B cell (primary cell): ENCODE measurements at regions not wholly inside any gene's neighbourhood (a gene's known extent, or its start where the extent isn't known, plus 50 kb on each side); places are given as distances from the start of the nearest gene placed in this dataset.

Source experiments
- ATAC-seq: fragments of 200-7000 bp; cut with Tn5 transposase; one replicate; pipeline ENCODE4 v1.10.0; 2021; ENCODE audit warnings: low read depth, mild to moderate bottlenecking, moderate number of reproducible peaks, moderate library complexity
- CTCF ChIA-PET: fragments of 350-600 bp; sonication (Branson Sonifier 250); formaldehyde crosslinking; loops from one replicate; lab custom pipeline; 2021; ENCODE audit warnings: antibody characterized with exemption, inconsistent platforms; lab: Charles Lee
- POLR2A ChIA-PET: fragments of 350-600 bp; sonication (Branson Sonifier 250); formaldehyde crosslinking; loops from one replicate; lab custom pipeline; 2021; ENCODE audit warnings: antibody characterized with exemption; lab: Charles Lee
- DNase-seq: peaks from one replicate; pipeline ENCODE4 v3.0.0; 2013
- H2AFZ ChIP-seq: 2 replicates; pipeline ENCODE4 v1.6.1; 2012; ENCODE audit warnings: mild to moderate bottlenecking, low read depth, low read length; ENCODE audit not compliant: insufficient read depth, poor library complexity, severe bottlenecking
- H3K27ac ChIP-seq, 2 donors: 1 replicate in 1 of 2; 2 replicates in 1 of 2; pipeline ENCODE4 v1.5.1; 2012 to 2013; ENCODE audit warnings: low read length in 2 of 2, mild to moderate bottlenecking in 2 of 2, moderate library complexity in 1 of 2
- H3K27me3 ChIP-seq, 4 experiments: fragments of 200-600 bp in 1 of 4; sonication (generic) in 1 of 4; replicated peaks in 1 of 4; 1 replicate in 2 of 4; 2 replicates in 2 of 4; pipeline versions ENCODE4 v1.6.1 to v1.7.0; 2013 to 2016; ENCODE audit warnings: low read length in 3 of 4, mild to moderate bottlenecking in 2 of 4, mixed read lengths in 1 of 4, moderate library complexity in 1 of 4; ENCODE audit not compliant: insufficient read depth in 4 of 4, control insufficient read depth in 3 of 4; ENCODE audit errors: control extremely low read depth in 1 of 4
- H3K36me3 ChIP-seq, 2 experiments: replicated peaks in 1 of 2; 1 replicate in 1 of 2; 2 replicates in 1 of 2; pipeline versions ENCODE4 v1.6.1 to v1.7.1; 2013; ENCODE audit warnings: low read length in 1 of 2; ENCODE audit not compliant: insufficient read depth in 2 of 2, control insufficient read depth in 1 of 2; ENCODE audit errors: control extremely low read depth in 1 of 2, extremely low read depth in 1 of 2
- H3K4me1 ChIP-seq, 2 donors: fragments of 200-600 bp in 1 of 2; sonication (generic) in 1 of 2; 1 replicate in 1 of 2; 2 replicates in 1 of 2; pipeline versions ENCODE4 v1.5.1 to v1.6.1; 2013 to 2017; ENCODE audit warnings: low read length in 2 of 2; ENCODE audit not compliant: control insufficient read depth in 2 of 2, insufficient read depth in 2 of 2
- H3K4me2 ChIP-seq: replicated peaks from 2 replicates; pipeline ENCODE3; 2012; ENCODE audit warnings: mild to moderate bottlenecking, low read depth, low read length; ENCODE audit not compliant: poor library complexity, severe bottlenecking
- H3K4me3 ChIP-seq, 5 experiments: fragments of 200-600 bp in 1 of 5; sonication (generic) in 1 of 5; 1 replicate in 3 of 5; 2 replicates in 2 of 5; pipeline versions ENCODE4 v1.5.1 to v1.7.0; 2011 to 2016; ENCODE audit warnings: low read length in 4 of 5, mild to moderate bottlenecking in 4 of 5, low read depth in 2 of 5, control low read depth in 1 of 5, moderate library complexity in 1 of 5; ENCODE audit not compliant: insufficient read depth in 1 of 5; ENCODE audit errors: control extremely low read depth in 1 of 5, extremely low read depth in 1 of 5
- H3K79me2 ChIP-seq: fragments of 200-600 bp; sonication (generic); one replicate; pipeline ENCODE4 v1.6.0; 2016; ENCODE audit warnings: low read length; ENCODE audit not compliant: control insufficient read depth, insufficient read depth
- H3K9ac ChIP-seq: fragments of 200-600 bp; sonication (generic); 2 replicates; pipeline ENCODE4 v1.6.1; 2017; ENCODE audit warnings: mild to moderate bottlenecking, low read length, moderate library complexity
- H3K9me3 ChIP-seq, 3 donors: one replicate each; pipeline versions ENCODE4 v1.6.1 to v1.7.1; 2013; ENCODE audit warnings: low read length in 2 of 3; ENCODE audit not compliant: control insufficient read depth in 2 of 3, insufficient read depth in 1 of 3; ENCODE audit errors: control extremely low read depth in 1 of 3
- H4K20me1 ChIP-seq: 2 replicates; pipeline ENCODE4 v1.6.0; 2012; ENCODE audit warnings: mild to moderate bottlenecking, low read length; ENCODE audit not compliant: insufficient read depth, control insufficient read depth, poor library complexity, severe bottlenecking
- H3K27ac Mint-ChIP-seq: one replicate; pipeline ENCODE4 v1.8.0; 2021; ENCODE audit warnings: mixed read lengths
- H3K27me3 Mint-ChIP-seq: one replicate; pipeline ENCODE4 v1.8.0; 2021; ENCODE audit warnings: mixed read lengths
- H3K4me1 Mint-ChIP-seq: one replicate; pipeline ENCODE4 v1.8.0; 2021; ENCODE audit warnings: mixed read lengths
- H3K4me3 Mint-ChIP-seq: one replicate; pipeline ENCODE4 v1.8.0; 2021; ENCODE audit warnings: mixed read lengths
- H3K9me3 Mint-ChIP-seq: one replicate; pipeline ENCODE4 v1.8.0; 2022; ENCODE audit warnings: mixed read lengths; ENCODE audit not compliant: insufficient read depth
- EZH2 ChIP-seq: IDR thresholded peaks from 2 replicates; pipeline ENCODE4 v1.6.1; 2012; ENCODE audit warnings: borderline replicate concordance, low read depth, mild to moderate bottlenecking, moderate library complexity, low read length; ENCODE audit not compliant: insufficient read depth, poor library complexity, severe bottlenecking
- WGBS: methylation state at CpG from one replicate; pipeline ENCODE4 v1.1.5; 2013; ENCODE audit warnings: missing lambda C conversion rate; ENCODE audit not compliant: insufficient coverage; 5-methylcytosine and 5-hydroxymethylcytosine counted together
- intact Hi-C: fragments of 100-400 bp; cut with micrococcal nuclease; formaldehyde crosslinking; loops from one replicate; pipeline ENCODE4 v1.10.0; 2022
- TF ChIP-seq, protein P1 (sequence below): fragments of 200-600 bp; IDR thresholded peaks from one replicate; pipeline ENCODE4 v1.8.0; 2022; ENCODE audit warnings: antibody characterized with exemption, mild to moderate bottlenecking

- no peak overlapping the region for H3K27ac Mint-ChIP-seq
- no peak for ATAC-seq
Observed at GRCh38 chr21:37974081-37974480, 57.8 kb upstream of the KCNJ6 start.

DNA sequence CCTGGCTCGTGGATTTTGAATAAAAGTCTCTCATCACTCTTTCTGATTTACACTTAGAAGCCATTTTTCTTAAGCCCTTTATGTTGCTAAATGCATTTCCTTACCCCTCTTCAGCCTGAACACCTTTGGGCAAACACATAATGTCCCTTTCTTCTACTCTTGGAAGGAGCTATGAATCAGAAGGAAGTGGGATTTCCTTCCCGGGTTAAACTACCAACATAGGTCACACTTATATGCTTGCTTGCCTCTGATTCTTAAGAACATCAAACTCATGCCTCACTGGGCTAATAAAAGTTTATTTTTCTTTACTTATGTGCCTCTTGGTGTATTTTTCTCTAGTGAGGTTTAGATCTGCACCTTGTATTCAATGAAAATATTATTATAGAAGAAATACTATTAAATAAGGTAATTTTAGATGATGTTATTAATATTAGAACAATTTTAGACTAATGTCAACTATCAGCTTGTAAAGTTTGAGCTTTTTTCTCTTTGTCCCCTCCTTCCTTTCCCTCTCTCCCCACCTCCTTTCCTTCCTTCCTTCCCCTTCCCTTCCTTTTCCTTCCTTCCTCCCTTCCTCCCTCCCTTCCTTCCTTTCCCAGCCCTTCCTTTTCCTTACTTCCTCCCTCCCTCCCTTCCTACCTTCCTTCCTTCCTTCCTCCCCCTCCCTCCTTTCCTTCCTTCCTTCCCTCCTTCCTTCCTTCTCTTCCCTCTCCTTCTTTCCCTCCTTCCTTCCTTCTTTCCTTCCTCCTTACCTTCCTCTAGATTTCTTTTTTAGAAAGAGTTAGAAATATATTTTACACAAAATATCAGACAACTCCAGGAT is 66.5 kb upstream of the KCNJ6 start:
- POLR2A ChIA-PET: no interaction called here
- Histone ChIP-seq H2AFZ (no peak overlapping the region), H3K9me3 (peaks cover 0 to 3% (median 0%) of the 10 kb centered on the region in 3 donors), H3K4me3 (no peak overlapping the region), H3K27ac (no peak overlapping the region), H3K4me1 (no peaks in the 10 kb centered on the region), H3K9ac (no peak overlapping the region), H3K79me2 (no peaks in the 10 kb centered on the region), H3K27me3 (no peaks in the 10 kb centered on the region), H3K4me2 (no peak overlapping the region), H3K36me3 (no peaks in the 10 kb centered on the region), H4K20me1 (no peaks in the 10 kb centered on the region)
- H3K27ac Mint-ChIP-seq: no peak overlapping the region
- 100% methylated on average over 1 of the region's 2 CpGs for WGBS
- intact Hi-C loops: no loop called here
- H3K27me3 Mint-ChIP-seq: peaks cover 4% of the 10 kb centered on the region
- ATAC-seq: no peak
- no peaks in the 10 kb centered on the region for H3K9me3 Mint-ChIP-seq
- H3K4me3 Mint-ChIP-seq: no peak overlapping the region
- H3K4me1 Mint-ChIP-seq: no peaks in the 10 kb centered on the region
- no peak for TF ChIP-seq EZH2
- TF ChIP-seq, protein P1, sequence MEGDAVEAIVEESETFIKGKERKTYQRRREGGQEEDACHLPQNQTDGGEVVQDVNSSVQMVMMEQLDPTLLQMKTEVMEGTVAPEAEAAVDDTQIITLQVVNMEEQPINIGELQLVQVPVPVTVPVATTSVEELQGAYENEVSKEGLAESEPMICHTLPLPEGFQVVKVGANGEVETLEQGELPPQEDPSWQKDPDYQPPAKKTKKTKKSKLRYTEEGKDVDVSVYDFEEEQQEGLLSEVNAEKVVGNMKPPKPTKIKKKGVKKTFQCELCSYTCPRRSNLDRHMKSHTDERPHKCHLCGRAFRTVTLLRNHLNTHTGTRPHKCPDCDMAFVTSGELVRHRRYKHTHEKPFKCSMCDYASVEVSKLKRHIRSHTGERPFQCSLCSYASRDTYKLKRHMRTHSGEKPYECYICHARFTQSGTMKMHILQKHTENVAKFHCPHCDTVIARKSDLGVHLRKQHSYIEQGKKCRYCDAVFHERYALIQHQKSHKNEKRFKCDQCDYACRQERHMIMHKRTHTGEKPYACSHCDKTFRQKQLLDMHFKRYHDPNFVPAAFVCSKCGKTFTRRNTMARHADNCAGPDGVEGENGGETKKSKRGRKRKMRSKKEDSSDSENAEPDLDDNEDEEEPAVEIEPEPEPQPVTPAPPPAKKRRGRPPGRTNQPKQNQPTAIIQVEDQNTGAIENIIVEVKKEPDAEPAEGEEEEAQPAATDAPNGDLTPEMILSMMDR: no peak
- DNase-seq: no peak
- CTCF ChIA-PET: no interaction called here

More at GRCh38 chr21:37974081-37974480, 57.8 kb upstream of the KCNJ6 start:
- Histone ChIP-seq H3K27me3 (peaks cover 0 to 5% (median 0%) of the 10 kb centered on the region in 4 experiments), H2AFZ (no peak overlapping the region), H4K20me1 (no peaks in the 10 kb centered on the region), H3K4me3 (no peak overlapping the region), H3K27ac (no peak overlapping the region), H3K9ac (no peak overlapping the region), H3K4me1 (no peaks in the 10 kb centered on the region), H3K4me2 (no peak overlapping the region), H3K36me3 (no peaks in the 10 kb centered on the region), H3K9me3 (peaks cover 0 to 3% (median 0%) of the 10 kb centered on the region in 3 donors), H3K79me2 (no peaks in the 10 kb centered on the region)
- intact Hi-C loops: no loop called here
- DNase-seq: no peak
- Mint-ChIP-seq H3K4me1 (no peaks in the 10 kb centered on the region), H3K27me3 (no peaks in the 10 kb centered on the region), H3K9me3 (no peaks in the 10 kb centered on the region), H3K4me3 (no peak overlapping the region)
- POLR2A ChIA-PET: no interaction called here
- 94% methylated on average over 3 of the region's 6 CpGs for WGBS
- TF ChIP-seq EZH2: no peak
- TF ChIP-seq, protein P1: no peak
- CTCF ChIA-PET: no interaction called here
